ENCODE measurements at regions not wholly inside any gene's neighbourhood (a gene's known extent, or its start where the extent isn't known, plus 50 kb on each side); places are given as distances from the start of the nearest gene placed in this dataset.

- H3K4me3 ChIP-seq (ENCODE audit: low read depth, low read length) = no peak overlapping the region
- DNase-seq (ENCODE audit: low read depth) = no peak
- TF ChIP-seq, protein P1, sequence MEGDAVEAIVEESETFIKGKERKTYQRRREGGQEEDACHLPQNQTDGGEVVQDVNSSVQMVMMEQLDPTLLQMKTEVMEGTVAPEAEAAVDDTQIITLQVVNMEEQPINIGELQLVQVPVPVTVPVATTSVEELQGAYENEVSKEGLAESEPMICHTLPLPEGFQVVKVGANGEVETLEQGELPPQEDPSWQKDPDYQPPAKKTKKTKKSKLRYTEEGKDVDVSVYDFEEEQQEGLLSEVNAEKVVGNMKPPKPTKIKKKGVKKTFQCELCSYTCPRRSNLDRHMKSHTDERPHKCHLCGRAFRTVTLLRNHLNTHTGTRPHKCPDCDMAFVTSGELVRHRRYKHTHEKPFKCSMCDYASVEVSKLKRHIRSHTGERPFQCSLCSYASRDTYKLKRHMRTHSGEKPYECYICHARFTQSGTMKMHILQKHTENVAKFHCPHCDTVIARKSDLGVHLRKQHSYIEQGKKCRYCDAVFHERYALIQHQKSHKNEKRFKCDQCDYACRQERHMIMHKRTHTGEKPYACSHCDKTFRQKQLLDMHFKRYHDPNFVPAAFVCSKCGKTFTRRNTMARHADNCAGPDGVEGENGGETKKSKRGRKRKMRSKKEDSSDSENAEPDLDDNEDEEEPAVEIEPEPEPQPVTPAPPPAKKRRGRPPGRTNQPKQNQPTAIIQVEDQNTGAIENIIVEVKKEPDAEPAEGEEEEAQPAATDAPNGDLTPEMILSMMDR (conservative IDR thresholded peaks at IDR 0.05; ENCODE audit: low read depth, low read length) = no peak
Measured at GRCh38 chrY:20681935-20682334, 74.0 kb upstream of the RPS4Y2 start.

- peak; percentile 15 for DNase-seq (ENCODE audit: low read depth)
- TF ChIP-seq, protein P1 (conservative IDR thresholded peaks at IDR 0.05; ENCODE audit: low read depth, low read length) = no peak
- no peak overlapping the region for H3K4me3 ChIP-seq (ENCODE audit: low read depth, low read length)
Measured at GRCh38 chrY:20683371-20683770, 72.5 kb upstream of the RPS4Y2 start.

GRCh38 chrY:20686674-20687073 lies 69.2 kb upstream of the RPS4Y2 start:
- DNase-seq (ENCODE audit: low read depth) = no peak
- TF ChIP-seq, protein P1 (conservative IDR thresholded peaks at IDR 0.05; ENCODE audit: low read depth, low read length) = no peak

More at GRCh38 chrY:20686674-20687073, 69.2 kb upstream of the RPS4Y2 start:
- no peak overlapping the region for H3K4me3 ChIP-seq (ENCODE audit: low read depth, low read length)

Measured in epithelial cell of proximal tubule (primary cell).